HepG2 (cell line): ENCODE measurements at regions not wholly inside any gene's neighbourhood (a gene's known extent, or its start where the extent isn't known, plus 50 kb on each side); places are given as distances from the start of the nearest gene placed in this dataset.

ENCODE experiments used
- ATAC-seq: fragments of 200-7000 bp; cut with Tn5 transposase; 3 replicates; pipeline ENCODE4 v1.9.1; 2020; ENCODE audit warnings: mild to moderate bottlenecking, moderate library complexity
- BruUV-seq: library from RNA; stranded (reverse); fragments of 400-500 nt; replicated peaks from 2 replicates; lab custom pipeline; 2021; lab: Mats Ljungman, UMichigan
- CTCF ChIA-PET: fragments of 300-600 bp; formaldehyde crosslinking; extraction: SDS; loops from one replicate; lab custom pipeline; 2021; ENCODE audit warnings: low total read pairs, inconsistent platforms, low intra/inter-chr PET ratio; lab: Yijun Ruan, JAX
- POLR2A ChIA-PET: fragments of 350-600 bp; sonication (Branson Sonifier 250); formaldehyde crosslinking; loops from one replicate; lab custom pipeline; 2020; ENCODE audit warnings: antibody characterized with exemption, inconsistent platforms; lab: Yijun Ruan, JAX
- DNase-seq: peaks from one replicate; pipeline ENCODE4 v3.0.0-alpha.2; 2015; ENCODE audit warnings: low spot score
- FAIRE-seq: peaks from 3 replicates; lab custom pipeline; 2011; peaks lifted over from hg19 to GRCh38; lab: Jason Lieb, UNC
- H2AFZ ChIP-seq: one replicate; pipeline ENCODE4 v1.6.1; 2011; ENCODE audit warnings: low read length, inconsistent platforms
- H3K27ac ChIP-seq: fragments of 300-600 bp; 3 replicates; pipeline ENCODE4 v1.8.0; 2011; ENCODE audit warnings: mixed run types, mild to moderate bottlenecking, mixed read lengths, low read length, inconsistent platforms; ENCODE audit not compliant: insufficient read depth; ENCODE audit errors: extremely low read length
- H3K27me3 ChIP-seq, 2 experiments: fragments of 200-600 bp in 1 of 2; 2 replicates in 1 of 2; 3 replicates in 1 of 2; pipeline versions ENCODE4 v1.6.0 to v1.8.0; 2011; ENCODE audit warnings: low read length in 2 of 2, mild to moderate bottlenecking in 2 of 2, moderate library complexity in 2 of 2, inconsistent platforms in 1 of 2; ENCODE audit not compliant: insufficient read depth in 2 of 2, control insufficient read depth in 1 of 2
- H3K36me3 ChIP-seq, 2 experiments: fragments of 200-600 bp in 1 of 2; replicated peaks in 1 of 2; 2 replicates in 1 of 2; 3 replicates in 1 of 2; pipeline versions ENCODE4 v1.5.1 to v1.8.0; 2011; ENCODE audit warnings: low read length in 2 of 2, inconsistent platforms in 1 of 2; ENCODE audit not compliant: insufficient read depth in 2 of 2, control insufficient read depth in 1 of 2
- H3K4me1 ChIP-seq: 2 replicates; pipeline ENCODE4 v1.5.1; 2012; ENCODE audit warnings: low read length, inconsistent platforms; ENCODE audit not compliant: insufficient read depth
- H3K4me2 ChIP-seq: 2 replicates; pipeline ENCODE4 v1.6.0; 2011; ENCODE audit warnings: low read depth, low read length, inconsistent platforms
- H3K4me3 ChIP-seq, 3 experiments: fragments of 200-600 bp in 1 of 3; sonication (generic), shearing (Covaris generic) in 1 of 3; replicated peaks in 1 of 3; 2 replicates each; pipeline ENCODE4 v1.5.1; 2011 to 2016; ENCODE audit warnings: low read length in 3 of 3, inconsistent platforms in 2 of 3, low read depth in 2 of 3, mild to moderate bottlenecking in 2 of 3, control low read depth in 1 of 3, mixed read lengths in 1 of 3; ENCODE audit not compliant: insufficient read depth in 1 of 3
- H3K79me2 ChIP-seq: one replicate; pipeline ENCODE4 v1.6.1; 2011; ENCODE audit warnings: low read length, inconsistent platforms; ENCODE audit not compliant: insufficient read depth
- H3K9ac ChIP-seq: 2 replicates; pipeline ENCODE4 v1.6.0; 2011; ENCODE audit warnings: mild to moderate bottlenecking, low read depth, low read length, inconsistent platforms; ENCODE audit not compliant: insufficient read depth
- H3K9me3 ChIP-seq: 2 replicates; pipeline ENCODE4 v1.5.1; 2012; ENCODE audit warnings: mild to moderate bottlenecking, low read length
- H4K20me1 ChIP-seq: 2 replicates; pipeline ENCODE4 v1.6.0; 2011; ENCODE audit warnings: inconsistent platforms, mild to moderate bottlenecking, low read length, moderate library complexity; ENCODE audit not compliant: insufficient read depth
- GMEB2 ChIP-seq: IDR thresholded peaks from 2 replicates; pipeline ENCODE4 v1.6.1; 2016; ENCODE audit warnings: missing biosample characterization, missing genetic modification reagents, low read depth
- TP53 ChIP-seq: sonication (generic); formaldehyde crosslinking; conservative IDR thresholded peaks from 2 replicates; pipeline ENCODE4 v1.4.0; 2020; ENCODE audit warnings: missing genetic modification reagents
- ZBTB43 ChIP-seq: sonication (generic); formaldehyde crosslinking; conservative IDR thresholded peaks from 2 replicates; pipeline ENCODE4 v1.4.0; 2020; ENCODE audit warnings: missing genetic modification reagents
- ZBTB49 ChIP-seq: sonication (generic); formaldehyde crosslinking; IDR thresholded peaks from 2 replicates; pipeline ENCODE4 v1.4.0; 2020; ENCODE audit warnings: missing genetic modification reagents, borderline replicate concordance
- ZNF484 ChIP-seq: sonication (generic); formaldehyde crosslinking; IDR thresholded peaks from 2 replicates; pipeline ENCODE4 v1.5.1; 2020; ENCODE audit warnings: mild to moderate bottlenecking, low read depth, missing genetic modification reagents, borderline replicate concordance
- ZNF549 ChIP-seq: sonication (generic); formaldehyde crosslinking; IDR thresholded peaks from 2 replicates; pipeline ENCODE4 v1.5.0; 2020; ENCODE audit warnings: missing genetic modification reagents
- ZNF550 ChIP-seq: sonication (generic); formaldehyde crosslinking; IDR thresholded peaks from 2 replicates; pipeline ENCODE4 v1.4.0; 2020; ENCODE audit warnings: mild to moderate bottlenecking, missing genetic modification reagents, borderline replicate concordance
- ZNF616 ChIP-seq: sonication (generic); formaldehyde crosslinking; IDR thresholded peaks from 2 replicates; pipeline ENCODE4 v1.5.0; 2020; ENCODE audit warnings: low read depth, mild to moderate bottlenecking, missing genetic modification reagents
- ZNF720 ChIP-seq: sonication (generic); formaldehyde crosslinking; IDR thresholded peaks from 2 replicates; pipeline ENCODE4 v1.4.0; 2020; ENCODE audit warnings: missing genetic modification reagents
- WGBS: methylation state at CpG from one replicate; pipeline ENCODE4 v1.1.6; 2017; ENCODE audit warnings: low lambda C conversion rate; 5-methylcytosine and 5-hydroxymethylcytosine counted together
- in situ Hi-C: cut with HindIII; loops from 2 replicates; pipeline ENCODE4 v1.10.0; 2017; ENCODE audit warnings: low pct_unique_long_range_greater_than_20kb; ENCODE audit not compliant: extremely low pct_ligation_motif_present
- intact Hi-C: fragments of 100-400 bp; cut with micrococcal nuclease; formaldehyde crosslinking; loops from one replicate; pipeline ENCODE4 v1.10.0; 2022; ENCODE audit not compliant: unreplicated experiment
- TF ChIP-seq, protein P1 (sequence below): sonication (generic); formaldehyde crosslinking; IDR thresholded peaks from 2 replicates; pipeline ENCODE4 v1.8.1; 2023; ENCODE audit warnings: mild to moderate bottlenecking, missing genetic modification reagents
- TF ChIP-seq, protein P2 (sequence below): sonication (generic); formaldehyde crosslinking; IDR thresholded peaks from 2 replicates; pipeline ENCODE4 v1.5.0; 2020; ENCODE audit warnings: missing genetic modification reagents, mild to moderate bottlenecking, borderline replicate concordance

- TF ChIP-seq ZBTB43 (CRISPR knock-in tag) = no peak
- no peak for TF ChIP-seq ZNF550 (CRISPR knock-in tag)
- TF ChIP-seq, protein P1, sequence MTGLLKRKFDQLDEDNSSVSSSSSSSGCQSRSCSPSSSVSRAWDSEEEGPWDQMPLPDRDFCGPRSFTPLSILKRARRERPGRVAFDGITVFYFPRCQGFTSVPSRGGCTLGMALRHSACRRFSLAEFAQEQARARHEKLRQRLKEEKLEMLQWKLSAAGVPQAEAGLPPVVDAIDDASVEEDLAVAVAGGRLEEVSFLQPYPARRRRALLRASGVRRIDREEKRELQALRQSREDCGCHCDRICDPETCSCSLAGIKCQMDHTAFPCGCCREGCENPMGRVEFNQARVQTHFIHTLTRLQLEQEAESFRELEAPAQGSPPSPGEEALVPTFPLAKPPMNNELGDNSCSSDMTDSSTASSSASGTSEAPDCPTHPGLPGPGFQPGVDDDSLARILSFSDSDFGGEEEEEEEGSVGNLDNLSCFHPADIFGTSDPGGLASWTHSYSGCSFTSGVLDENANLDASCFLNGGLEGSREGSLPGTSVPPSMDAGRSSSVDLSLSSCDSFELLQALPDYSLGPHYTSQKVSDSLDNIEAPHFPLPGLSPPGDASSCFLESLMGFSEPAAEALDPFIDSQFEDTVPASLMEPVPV (CRISPR knock-in tag) = no peak
These were observed 138.8 kb upstream of the CTAGE1 start (continued) for GRCh38 chr18:22556222-22557167.

DNA sequence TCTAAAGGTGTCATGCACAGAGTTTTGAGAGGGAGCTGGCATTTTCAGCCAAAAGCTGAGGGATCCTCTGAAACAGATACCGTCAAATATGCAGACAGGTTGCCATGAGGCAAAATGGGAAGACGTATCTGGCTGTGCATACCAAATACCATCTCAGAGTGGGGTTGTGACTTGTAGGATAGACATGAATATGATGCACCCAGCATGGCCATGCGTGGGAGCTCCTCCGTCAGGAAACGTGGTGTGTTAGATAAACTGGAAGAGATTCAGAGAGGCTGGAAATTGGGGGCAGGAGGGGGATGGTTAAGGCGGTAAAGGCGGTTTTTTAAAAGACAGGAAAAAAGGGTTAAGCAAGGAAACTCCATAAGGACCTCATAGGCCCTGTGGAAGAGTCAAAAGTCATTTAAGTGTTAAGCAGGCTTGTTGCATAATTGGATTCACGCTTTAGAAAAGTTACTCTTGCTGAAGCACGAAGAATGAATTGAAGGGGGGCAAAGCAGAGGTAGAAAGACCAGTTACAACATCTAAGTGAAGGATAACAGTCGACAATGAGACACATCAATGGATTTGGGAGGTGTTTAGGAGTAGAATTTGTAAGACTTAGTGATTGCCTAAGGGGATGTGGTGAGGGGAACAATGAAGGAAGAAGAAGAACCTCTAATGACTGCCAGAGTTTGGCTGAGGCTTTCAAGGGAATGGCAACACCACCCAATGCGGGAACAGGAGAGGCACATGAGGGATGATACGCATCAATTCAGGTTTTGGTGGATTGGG lies 139.6 kb upstream of the CTAGE1 start:
- no peak for FAIRE-seq
- ATAC-seq = no peak
- H3K9ac ChIP-seq = no peak overlapping the region
- no peak overlapping the region for H3K4me2 ChIP-seq
- ChIA-PET POLR2A (no interaction called here), CTCF (no interaction called here)
- BruUV-seq = no TSS peak
- 69% methylated on average over 12 of the region's 12 CpGs for WGBS
- H3K27ac ChIP-seq = no peak overlapping the region
- H3K79me2 ChIP-seq = no peaks in the 10 kb centered on the region
- H2AFZ ChIP-seq = no peak overlapping the region
- H3K27me3 ChIP-seq = peaks cover 2 to 11% of the 10 kb centered on the region in 2 experiments
- DNase-seq = no peak
- in situ Hi-C loops = no loop called here
- H3K4me3 ChIP-seq = no peak overlapping the region
- peaks cover 17% of the 10 kb centered on the region for H3K4me1 ChIP-seq
- intact Hi-C loops = no loop called here
- no peaks in the 10 kb centered on the region for H4K20me1 ChIP-seq
- H3K36me3 ChIP-seq = no peaks in the 10 kb centered on the region
- H3K9me3 ChIP-seq = no peaks in the 10 kb centered on the region
- TF ChIP-seq, protein P2, sequence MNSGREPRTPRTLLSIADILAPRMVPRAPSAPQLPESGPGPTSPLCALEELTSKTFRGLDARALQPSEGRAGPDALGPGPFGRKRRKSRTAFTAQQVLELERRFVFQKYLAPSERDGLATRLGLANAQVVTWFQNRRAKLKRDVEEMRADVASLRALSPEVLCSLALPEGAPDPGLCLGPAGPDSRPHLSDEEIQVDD = no peak
- no peak for TF ChIP-seq ZNF549 (CRISPR knock-in tag)
- no peak for TF ChIP-seq ZBTB49 (CRISPR knock-in tag)
- no peak for TF ChIP-seq ZNF616 (CRISPR knock-in tag)
- no peak for TF ChIP-seq GMEB2
- no peak for TF ChIP-seq ZNF484
- TF ChIP-seq ZNF720 (CRISPR knock-in tag) = no peak
- no peak for TF ChIP-seq TP53 (CRISPR knock-in tag)
